ENCODE measurements at regions not wholly inside any gene's neighbourhood (a gene's known extent, or its start where the extent isn't known, plus 50 kb on each side); places are given as distances from the start of the nearest gene placed in this dataset.
"Not testable (repeated sequence)": the region's sequence is repeated elsewhere in the genome, so short reads cannot be mapped to it uniquely, and the experiment has no call there.

GRCh38 chr5:2849429-2849828 lies 98.0 kb upstream of the IRX2 start:
- ATAC-seq = no peak
- Mint-ChIP-seq H3K4me3 (no peak overlapping the region), H3K27ac (no peak overlapping the region), H3K36me3 (no peaks in the 10 kb centered on the region), H3K4me1 (no peaks in the 10 kb centered on the region), H3K27me3 (peaks cover 0 to 4% (median 0%) of the 10 kb centered on the region in 5 donors), H3K9me3 (peaks cover 0 to 11% (median 0%) of the 10 kb centered on the region in 9 donors)
- POLR2A ChIA-PET = no interaction called here
- no peak for DNase-seq

- POLR2A ChIA-PET = no interaction called here
- Mint-ChIP-seq H3K9me3 (peaks cover 0 to 11% (median 0%) of the 10 kb centered on the region in 9 donors), H3K27me3 (peaks cover 0 to 4% (median 0%) of the 10 kb centered on the region in 5 donors), H3K36me3 (no peaks in the 10 kb centered on the region), H3K27ac (no peak overlapping the region), H3K4me1 (no peaks in the 10 kb centered on the region), H3K4me3 (no peak overlapping the region)
- DNase-seq = no peak
- ATAC-seq = no peak
Measured at GRCh38 chr5:2848619-2849018, 97.1 kb upstream of the IRX2 start.

GRCh38 chr5:2847608-2848007 lies 96.1 kb upstream of the IRX2 start:
- POLR2A ChIA-PET = no interaction called here
- no peaks in the 10 kb centered on the region for H3K36me3 Mint-ChIP-seq
- H3K4me1 Mint-ChIP-seq = no peaks in the 10 kb centered on the region
- ATAC-seq (no peak), DNase-seq (no peak)
- H3K27ac Mint-ChIP-seq = no peak overlapping the region
- peaks cover 0 to 7% (median 0%) of the 10 kb centered on the region in 9 donors for H3K9me3 Mint-ChIP-seq
- H3K4me3 Mint-ChIP-seq = no peak overlapping the region
- H3K27me3 Mint-ChIP-seq = peaks cover 0 to 4% (median 0%) of the 10 kb centered on the region in 5 donors

DNA sequence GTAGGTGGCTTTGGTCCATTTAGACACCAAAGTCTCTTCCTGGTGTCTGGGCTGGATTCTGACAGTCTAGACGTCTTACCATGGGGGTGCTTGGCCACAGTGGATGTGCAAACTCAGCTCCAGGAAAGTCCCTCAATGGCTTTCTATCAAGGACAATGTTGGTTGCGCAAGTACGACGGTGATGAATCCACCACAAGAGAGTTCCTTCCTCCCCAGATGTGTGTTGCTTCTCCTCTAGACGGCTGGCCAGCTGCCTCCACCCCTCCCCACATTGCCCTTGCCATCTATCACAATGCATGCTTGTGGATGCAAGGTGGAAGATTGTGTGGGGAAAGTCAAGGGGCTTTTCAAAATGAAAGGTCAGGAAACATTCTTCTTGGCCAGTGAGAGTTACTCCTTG lies 89.7 kb upstream of the IRX2 start:
- DNase-seq = no peak
- ATAC-seq = no peak
- H3K9me3 Mint-ChIP-seq = peaks cover 0 to 21% (median 0%) of the 10 kb centered on the region in 9 donors
- H3K4me3 Mint-ChIP-seq = no peak overlapping the region
- H3K4me1 Mint-ChIP-seq = no peaks in the 10 kb centered on the region
- H3K36me3 Mint-ChIP-seq = no peaks in the 10 kb centered on the region
- POLR2A ChIA-PET = no interaction called here
- H3K27me3 Mint-ChIP-seq = peaks cover 0 to 10% (median 0%) of the 10 kb centered on the region in 5 donors
- H3K27ac Mint-ChIP-seq = no peak overlapping the region

- POLR2A ChIA-PET = no interaction called here
- Mint-ChIP-seq H3K27me3 (peaks cover 0 to 6% (median 0%) of the 10 kb centered on the region in 5 donors), H3K4me1 (no peaks in the 10 kb centered on the region), H3K4me3 (no peak overlapping the region), H3K9me3 (peaks cover 0 to 20% (median 0%) of the 10 kb centered on the region in 9 donors), H3K36me3 (no peaks in the 10 kb centered on the region), H3K27ac (no peak overlapping the region)
- no peak for DNase-seq
- no peak for ATAC-seq
Measured at GRCh38 chr5:2840372-2840915, 89.0 kb upstream of the IRX2 start.

- no peaks in the 10 kb centered on the region for H3K36me3 Mint-ChIP-seq
- ATAC-seq = no peak
Measured at GRCh38 chr5:2836133-2836532, 84.7 kb upstream of the IRX2 start.

GRCh38 chr5:2833556-2833955 lies 82.1 kb upstream of the IRX2 start:
- POLR2A ChIA-PET = no interaction called here
- Mint-ChIP-seq H3K27me3 (peaks cover 0 to 13% (median 0%) of the 10 kb centered on the region in 5 donors), H3K4me1 (peaks cover 0 to 2% (median 0%) of the 10 kb centered on the region in 4 donors), H3K4me3 (no peak overlapping the region), H3K36me3 (no peaks in the 10 kb centered on the region), H3K27ac (no peak overlapping the region), H3K9me3 (peaks cover 0 to 14% (median 0%) of the 10 kb centered on the region in 9 donors)
- ATAC-seq = no peak
- no peak for DNase-seq

More at GRCh38 chr5:2836133-2836532, 84.7 kb upstream of the IRX2 start:
- DNase-seq = no peak
- H3K4me3 Mint-ChIP-seq = no peak overlapping the region
- H3K27ac Mint-ChIP-seq = no peak overlapping the region
- H3K9me3 Mint-ChIP-seq = peaks cover 0 to 18% (median 0%) of the 10 kb centered on the region in 9 donors
- peaks cover 0 to 9% (median 0%) of the 10 kb centered on the region in 5 donors for H3K27me3 Mint-ChIP-seq
- POLR2A ChIA-PET = no interaction called here
- H3K4me1 Mint-ChIP-seq = no peaks in the 10 kb centered on the region

DNA sequence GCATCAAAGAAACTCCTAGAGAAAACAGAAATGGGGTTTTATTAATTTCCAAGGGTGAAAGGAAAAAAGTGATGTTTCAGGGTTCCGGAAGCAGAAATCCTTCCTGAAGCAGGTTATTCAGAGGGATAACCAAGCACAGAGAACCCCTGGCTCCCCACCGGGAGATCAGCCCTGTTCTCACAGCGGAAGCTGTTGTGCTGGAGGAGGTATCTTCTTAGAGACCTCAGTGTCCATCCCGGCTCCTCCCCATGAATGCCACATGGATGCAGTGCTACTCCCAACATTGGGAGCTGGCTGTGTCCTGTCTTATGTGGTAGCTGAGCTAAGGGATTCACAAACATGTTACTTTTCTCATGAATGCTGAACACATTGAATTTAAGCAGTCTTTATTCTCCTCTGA lies 80.9 kb upstream of the IRX2 start:
- Mint-ChIP-seq H3K4me1 (peaks cover 0 to 2% (median 0%) of the 10 kb centered on the region in 4 donors), H3K27me3 (peaks cover 0 to 7% (median 0%) of the 10 kb centered on the region in 5 donors), H3K27ac (no peak overlapping the region), H3K9me3 (peaks cover 0 to 7% (median 1%) of the 10 kb centered on the region in 9 donors), H3K36me3 (no peaks in the 10 kb centered on the region), H3K4me3 (no peak overlapping the region)
- ATAC-seq (no peak), DNase-seq (no peak)
- POLR2A ChIA-PET = no interaction called here

- POLR2A ChIA-PET = no interaction called here
- Mint-ChIP-seq H3K4me3 (no peak overlapping the region), H3K36me3 (peaks cover 0 to 10% (median 0%) of the 10 kb centered on the region in 3 donors), H3K9me3 (peaks cover 0 to 29% (median 12%) of the 10 kb centered on the region in 9 donors), H3K4me1 (peaks cover 0 to 2% (median 0%) of the 10 kb centered on the region in 4 donors), H3K27me3 (peaks cover 0 to 7% (median 0%) of the 10 kb centered on the region in 5 donors), H3K27ac (no peak overlapping the region)
- no peak for ATAC-seq
- DNase-seq = no peak
Measured at GRCh38 chr5:2829239-2829638, 77.8 kb upstream of the IRX2 start.

DNA sequence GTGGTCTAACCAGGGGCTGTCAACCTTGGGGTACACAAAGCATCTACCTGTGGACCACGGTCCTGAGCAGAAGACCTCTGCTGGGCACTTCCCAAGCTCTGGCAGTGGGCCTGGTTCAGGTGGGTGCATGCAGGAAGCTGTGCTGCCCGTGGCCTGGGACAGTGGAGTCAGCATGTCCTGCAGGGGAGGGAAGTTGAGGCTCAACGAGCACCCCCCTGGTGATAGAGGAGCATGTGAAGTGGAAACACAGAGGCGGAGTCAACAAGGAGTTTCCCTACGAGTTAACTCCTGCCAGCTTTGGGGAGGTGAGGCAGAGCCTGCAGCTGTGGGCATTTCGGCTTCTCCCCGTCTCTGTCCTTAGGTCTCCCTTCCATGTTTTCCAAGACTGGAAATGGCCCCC lies 67.5 kb upstream of the IRX2 start:
- Mint-ChIP-seq H3K4me3 (no peak overlapping the region), H3K27ac (no peak overlapping the region), H3K36me3 (peaks cover 0 to 4% (median 0%) of the 10 kb centered on the region in 3 donors), H3K9me3 (peaks cover 0 to 7% (median 0%) of the 10 kb centered on the region in 9 donors), H3K4me1 (no peaks in the 10 kb centered on the region), H3K27me3 (peaks cover 0 to 2% (median 0%) of the 10 kb centered on the region in 5 donors)
- ATAC-seq (no peak), DNase-seq (no peak)
- POLR2A ChIA-PET = no interaction called here

DNA sequence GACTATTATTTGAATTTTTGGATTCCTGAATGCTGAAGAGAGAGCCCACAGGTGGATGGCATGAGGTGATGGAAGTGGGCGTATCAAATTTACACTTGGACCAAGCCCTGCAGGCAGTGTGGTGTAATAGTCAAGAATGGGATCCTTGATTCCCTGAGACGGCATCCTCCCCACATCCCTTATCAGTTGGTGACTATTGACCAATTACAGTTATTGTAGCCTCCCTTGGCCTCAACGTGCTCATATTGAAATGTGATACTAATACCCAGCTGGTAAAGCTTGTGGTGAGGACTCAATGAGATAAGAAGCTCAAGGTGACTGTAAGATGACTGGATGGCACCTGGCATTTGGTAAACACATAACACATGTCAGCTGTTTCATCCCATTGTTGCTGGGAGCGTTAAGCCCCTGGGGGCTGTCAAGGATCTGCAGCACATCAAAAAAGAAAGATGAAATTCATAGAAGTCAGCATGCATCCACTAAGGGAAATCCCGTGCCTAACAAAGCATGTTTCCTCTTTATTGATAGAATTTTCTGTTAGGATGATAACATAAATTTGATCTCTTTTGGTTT lies 65.6 kb upstream of the IRX2 start:
- peaks cover 0 to 2% (median 0%) of the 10 kb centered on the region in 5 donors for H3K27me3 Mint-ChIP-seq
- no peaks in the 10 kb centered on the region for H3K4me1 Mint-ChIP-seq
- H3K4me3 Mint-ChIP-seq = no peak overlapping the region
- POLR2A ChIA-PET = no interaction called here
- DNase-seq (no peak), ATAC-seq (no peak)
- H3K9me3 Mint-ChIP-seq = peaks cover 0 to 7% (median 0%) of the 10 kb centered on the region in 9 donors
- H3K27ac Mint-ChIP-seq = no peak overlapping the region
- H3K36me3 Mint-ChIP-seq = no peaks in the 10 kb centered on the region

GRCh38 chr5:2813678-2814077 lies 62.2 kb upstream of the IRX2 start:
- POLR2A ChIA-PET = no interaction called here
- H3K9me3 Mint-ChIP-seq = peaks cover 0 to under 1% (median 0%) of the 10 kb centered on the region in 9 donors
- no peak overlapping the region for H3K4me3 Mint-ChIP-seq
- H3K27me3 Mint-ChIP-seq = peaks cover 0 to 2% (median 0%) of the 10 kb centered on the region in 5 donors
- DNase-seq (no peak), ATAC-seq (no peak)
- no peaks in the 10 kb centered on the region for H3K4me1 Mint-ChIP-seq
- no peak overlapping the region for H3K27ac Mint-ChIP-seq
- H3K36me3 Mint-ChIP-seq = no peaks in the 10 kb centered on the region

DNA sequence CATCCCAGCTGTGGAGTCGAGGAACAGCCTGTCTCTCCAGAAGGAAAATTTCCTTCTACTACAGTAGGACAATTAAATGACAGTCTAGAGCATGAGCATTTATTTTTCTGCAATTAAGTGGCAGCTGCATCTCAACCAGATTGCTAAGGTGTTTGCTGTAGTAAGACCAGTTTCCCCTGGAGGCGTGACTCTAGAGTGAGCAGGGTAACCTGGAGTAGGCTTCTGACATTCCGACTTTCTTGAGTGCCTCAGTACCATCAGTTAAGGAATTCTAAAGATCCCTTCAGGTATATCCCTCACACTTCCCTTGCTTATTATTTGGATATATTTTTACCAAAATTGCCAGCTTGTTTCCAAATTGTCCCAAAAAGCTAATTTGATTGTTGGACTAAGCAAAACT lies 59.2 kb upstream of the IRX2 start:
- DNase-seq (no peak), ATAC-seq (no peak)
- Mint-ChIP-seq H3K27ac (no peak overlapping the region), H3K4me1 (no peaks in the 10 kb centered on the region), H3K27me3 (peaks cover 0 to 6% (median 3%) of the 10 kb centered on the region in 5 donors), H3K4me3 (no peak overlapping the region), H3K9me3 (peaks cover 0 to 12% (median 0%) of the 10 kb centered on the region in 9 donors), H3K36me3 (no peaks in the 10 kb centered on the region)
- POLR2A ChIA-PET = no interaction called here

- H3K27me3 Mint-ChIP-seq, H3K4me3 Mint-ChIP-seq, DNase-seq, H3K27ac Mint-ChIP-seq, ATAC-seq, POLR2A ChIA-PET, H3K36me3 Mint-ChIP-seq, H3K4me1 Mint-ChIP-seq: not testable (repeated sequence)
- peaks cover 0 to 12% (median 5%) of the 10 kb centered on the region in 9 donors for H3K9me3 Mint-ChIP-seq
Measured at GRCh38 chr5:2807244-2807643, 55.8 kb upstream of the IRX2 start.

Data from naive thymus-derived CD8-positive, alpha-beta T cell (primary cell).